ENCODE measurements at regions not wholly inside any gene's neighbourhood (a gene's known extent, or its start where the extent isn't known, plus 50 kb on each side); places are given as distances from the start of the nearest gene placed in this dataset.

GRCh38 chr5:35438288-35438687 is 179.4 kb upstream of the SPEF2 start:
- Mint-ChIP-seq H3K4me3 (ENCODE audit: low read depth) (no peak overlapping the region), H3K4me1 (ENCODE audit: low read depth) (no peaks in the 10 kb centered on the region)

GRCh38 chr5:35436400-35437057 is 181.1 kb upstream of the SPEF2 start:
- Mint-ChIP-seq H3K9me3 (ENCODE audit: low read depth) (no peaks in the 10 kb centered on the region), H3K4me1 (ENCODE audit: low read depth) (no peaks in the 10 kb centered on the region), H3K4me3 (ENCODE audit: low read depth) (no peak overlapping the region), H3K27ac (no peak overlapping the region), H3K27me3 (no peaks in the 10 kb centered on the region), H3K36me3 (ENCODE audit: insufficient read depth) (no peaks in the 10 kb centered on the region)
- no peak for DNase-seq (ENCODE audit: low spot score, unreplicated experiment)
- TF ChIP-seq CTCF (IDR thresholded peaks at IDR 0.05; ENCODE audit: unreplicated experiment) = peak; percentile 66

More at GRCh38 chr5:35438288-35438687, 179.4 kb upstream of the SPEF2 start:
- DNase-seq (ENCODE audit: low spot score, unreplicated experiment) = no peak
- no peaks in the 10 kb centered on the region for H3K36me3 Mint-ChIP-seq (ENCODE audit: insufficient read depth)
- no peak overlapping the region for H3K27ac Mint-ChIP-seq
- TF ChIP-seq CTCF (IDR thresholded peaks at IDR 0.05; ENCODE audit: unreplicated experiment) = no peak
- no peaks in the 10 kb centered on the region for H3K27me3 Mint-ChIP-seq
- H3K9me3 Mint-ChIP-seq (ENCODE audit: low read depth) = no peaks in the 10 kb centered on the region

GRCh38 chr5:35430381-35431162 is 187.1 kb upstream of the SPEF2 start:
- Mint-ChIP-seq H3K4me1 (ENCODE audit: low read depth) (peaks cover 7% of the 10 kb centered on the region), H3K36me3 (ENCODE audit: insufficient read depth) (no peaks in the 10 kb centered on the region), H3K27me3 (no peaks in the 10 kb centered on the region), H3K9me3 (ENCODE audit: low read depth) (no peaks in the 10 kb centered on the region), H3K27ac (no peak overlapping the region), H3K4me3 (ENCODE audit: low read depth) (no peak overlapping the region)
- no peak for TF ChIP-seq CTCF (IDR thresholded peaks at IDR 0.05; ENCODE audit: unreplicated experiment)
- no peak for DNase-seq (ENCODE audit: low spot score, unreplicated experiment)

GRCh38 chr5:35420200-35420599 is 189.9 kb upstream of the PRLR start:
- Mint-ChIP-seq H3K4me1 (ENCODE audit: low read depth) (peaks cover 10% of the 10 kb centered on the region), H3K9me3 (ENCODE audit: low read depth) (no peaks in the 10 kb centered on the region)

More at GRCh38 chr5:35420200-35420599, 189.9 kb upstream of the PRLR start:
- Mint-ChIP-seq H3K36me3 (ENCODE audit: insufficient read depth) (no peaks in the 10 kb centered on the region), H3K27ac (no peak overlapping the region), H3K27me3 (peaks cover 3% of the 10 kb centered on the region), H3K4me3 (ENCODE audit: low read depth) (no peak overlapping the region)
- DNase-seq (ENCODE audit: low spot score, unreplicated experiment) = no peak
- TF ChIP-seq CTCF (IDR thresholded peaks at IDR 0.05; ENCODE audit: unreplicated experiment) = no peak
